ENCODE measurements at regions not wholly inside any gene's neighbourhood (a gene's known extent, or its start where the extent isn't known, plus 50 kb on each side); places are given as distances from the start of the nearest gene placed in this dataset.

DNA sequence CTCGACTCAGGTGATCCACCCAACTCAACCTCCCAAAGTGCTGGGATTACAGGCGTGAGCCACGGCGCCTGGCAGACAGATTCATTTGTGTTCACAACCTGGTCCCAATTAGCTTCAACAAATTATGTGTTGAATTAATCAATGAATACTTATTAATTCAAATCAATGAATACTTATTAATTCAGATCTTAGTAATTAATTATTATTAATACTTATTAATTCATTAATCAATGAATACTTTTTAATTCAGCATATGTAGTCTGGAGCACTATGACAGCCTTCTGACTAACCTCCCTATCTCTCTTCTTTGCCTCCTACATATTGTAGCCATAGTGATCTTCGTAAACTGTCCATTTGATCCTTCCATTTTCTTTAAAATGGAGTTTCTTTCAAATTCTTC is 56.7 kb upstream of the RBPJ start:
- Histone ChIP-seq H2AFZ (no peak overlapping the region), H3K79me2 (no peaks in the 10 kb centered on the region), H4K20me1 (ENCODE audit: insufficient read depth, poor library complexity, severe bottlenecking) (no peaks in the 10 kb centered on the region), H3K9me2 (replicated peaks; ENCODE audit: insufficient read depth) (no peaks in the 10 kb centered on the region), H3K9me3 (ENCODE audit: low read depth) (no peaks in the 10 kb centered on the region), H3K27ac (no peak overlapping the region), H3K36me3 (replicated peaks; ENCODE audit: insufficient read depth, low read depth) (no peaks in the 10 kb centered on the region), H3K4me1 (ENCODE audit: insufficient read depth) (no peaks in the 10 kb centered on the region), H3K27me3 (no peaks in the 10 kb centered on the region), H3K4me3 (no peak overlapping the region), H3K4me2 (no peak overlapping the region)
- TF ChIP-seq EZH2phosphoT487 (IDR thresholded peaks at IDR 0.05; ENCODE audit: low read depth, severe bottlenecking, unreplicated experiment), result no peak
- TF ChIP-seq, protein P1, sequence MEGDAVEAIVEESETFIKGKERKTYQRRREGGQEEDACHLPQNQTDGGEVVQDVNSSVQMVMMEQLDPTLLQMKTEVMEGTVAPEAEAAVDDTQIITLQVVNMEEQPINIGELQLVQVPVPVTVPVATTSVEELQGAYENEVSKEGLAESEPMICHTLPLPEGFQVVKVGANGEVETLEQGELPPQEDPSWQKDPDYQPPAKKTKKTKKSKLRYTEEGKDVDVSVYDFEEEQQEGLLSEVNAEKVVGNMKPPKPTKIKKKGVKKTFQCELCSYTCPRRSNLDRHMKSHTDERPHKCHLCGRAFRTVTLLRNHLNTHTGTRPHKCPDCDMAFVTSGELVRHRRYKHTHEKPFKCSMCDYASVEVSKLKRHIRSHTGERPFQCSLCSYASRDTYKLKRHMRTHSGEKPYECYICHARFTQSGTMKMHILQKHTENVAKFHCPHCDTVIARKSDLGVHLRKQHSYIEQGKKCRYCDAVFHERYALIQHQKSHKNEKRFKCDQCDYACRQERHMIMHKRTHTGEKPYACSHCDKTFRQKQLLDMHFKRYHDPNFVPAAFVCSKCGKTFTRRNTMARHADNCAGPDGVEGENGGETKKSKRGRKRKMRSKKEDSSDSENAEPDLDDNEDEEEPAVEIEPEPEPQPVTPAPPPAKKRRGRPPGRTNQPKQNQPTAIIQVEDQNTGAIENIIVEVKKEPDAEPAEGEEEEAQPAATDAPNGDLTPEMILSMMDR (IDR thresholded peaks at IDR 0.05; ENCODE audit: poor library complexity), result no peak
- no peak for TF ChIP-seq EZH2 (IDR thresholded peaks at IDR 0.05; ENCODE audit: borderline replicate concordance)
- DNase-seq (ENCODE audit: low spot score), result no peak
- 98% methylated on average over 5 of the region's 5 CpGs for WGBS (ENCODE audit: low lambda C conversion rate, missing lambda C conversion rate)

DNA sequence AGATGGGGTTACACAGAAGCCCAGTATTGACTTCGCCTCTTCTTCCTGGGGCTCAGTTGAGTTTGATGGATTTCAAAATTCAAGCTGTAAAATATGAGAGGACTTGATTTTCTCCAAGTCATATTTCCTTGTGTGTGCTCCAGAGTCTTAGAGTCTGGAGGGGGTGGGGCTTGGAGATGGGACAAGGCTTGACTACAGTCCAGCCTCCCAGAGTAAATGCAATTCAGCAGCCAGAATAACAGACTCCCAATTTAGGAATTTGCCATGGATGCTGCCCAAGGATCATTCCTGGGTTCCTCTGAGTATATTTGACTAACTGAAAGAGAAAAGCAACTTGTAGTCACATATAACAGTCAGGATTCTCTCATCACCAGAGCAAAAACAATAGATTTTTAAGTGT is 53.7 kb upstream of the RBPJ start:
- no peaks in the 10 kb centered on the region for H3K27me3 ChIP-seq
- H3K9me3 ChIP-seq (ENCODE audit: low read depth), result no peaks in the 10 kb centered on the region
- no peaks in the 10 kb centered on the region for H3K36me3 ChIP-seq (replicated peaks; ENCODE audit: insufficient read depth, low read depth)
- no peak overlapping the region for H3K4me2 ChIP-seq
- no peak overlapping the region for H2AFZ ChIP-seq
- DNase-seq (ENCODE audit: low spot score), result peak; percentile 19
- H3K4me3 ChIP-seq, result no peak overlapping the region
- H3K79me2 ChIP-seq, result no peaks in the 10 kb centered on the region
- H3K4me1 ChIP-seq (ENCODE audit: insufficient read depth), result no peaks in the 10 kb centered on the region
- no peaks in the 10 kb centered on the region for H3K9me2 ChIP-seq (replicated peaks; ENCODE audit: insufficient read depth)
- 100% methylated on average over 1 of the region's 1 CpG for WGBS (ENCODE audit: low lambda C conversion rate, missing lambda C conversion rate)
- H3K27ac ChIP-seq, result no peak overlapping the region
- no peaks in the 10 kb centered on the region for H4K20me1 ChIP-seq (ENCODE audit: insufficient read depth, poor library complexity, severe bottlenecking)
- no peak for TF ChIP-seq EZH2 (IDR thresholded peaks at IDR 0.05; ENCODE audit: borderline replicate concordance)
- no peak for TF ChIP-seq EZH2phosphoT487 (IDR thresholded peaks at IDR 0.05; ENCODE audit: low read depth, severe bottlenecking, unreplicated experiment)
- TF ChIP-seq, protein P1 (IDR thresholded peaks at IDR 0.05; ENCODE audit: poor library complexity), result no peak

DNA sequence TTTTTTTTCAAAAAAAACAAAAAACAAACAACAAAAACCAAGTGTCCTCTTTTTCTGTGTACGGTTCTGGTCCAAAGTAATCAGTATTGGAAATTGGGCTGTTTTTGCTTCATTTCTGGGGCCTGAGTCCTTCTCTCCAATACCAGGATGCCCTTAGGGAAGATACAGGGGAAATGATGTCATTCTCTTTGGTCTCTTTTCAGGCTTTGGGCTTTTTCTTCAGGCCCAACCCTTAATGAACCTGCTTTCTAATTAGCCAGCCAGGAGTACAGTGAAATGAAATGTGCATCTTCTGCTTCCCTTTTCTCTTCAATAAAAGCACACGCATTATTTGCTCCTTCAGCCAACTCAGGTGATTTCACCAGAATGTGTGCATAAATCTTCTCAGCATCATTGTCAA is 52.6 kb upstream of the RBPJ start:
- peaks cover 8% of the 10 kb centered on the region for H3K4me1 ChIP-seq (ENCODE audit: insufficient read depth)
- no peaks in the 10 kb centered on the region for H3K9me3 ChIP-seq (ENCODE audit: low read depth)
- H2AFZ ChIP-seq, result no peak overlapping the region
- H3K27ac ChIP-seq, result no peak overlapping the region
- H3K9me2 ChIP-seq (replicated peaks; ENCODE audit: insufficient read depth), result no peaks in the 10 kb centered on the region
- no peaks in the 10 kb centered on the region for H3K27me3 ChIP-seq
- no peak overlapping the region for H3K4me3 ChIP-seq
- TF ChIP-seq EZH2phosphoT487 (IDR thresholded peaks at IDR 0.05; ENCODE audit: low read depth, severe bottlenecking, unreplicated experiment), result no peak
- TF ChIP-seq, protein P1 (IDR thresholded peaks at IDR 0.05; ENCODE audit: poor library complexity), result no peak
- DNase-seq (ENCODE audit: low spot score), result no peak
- no peaks in the 10 kb centered on the region for H3K79me2 ChIP-seq
- H3K4me2 ChIP-seq, result no peak overlapping the region
- no peaks in the 10 kb centered on the region for H3K36me3 ChIP-seq (replicated peaks; ENCODE audit: insufficient read depth, low read depth)
- H4K20me1 ChIP-seq (ENCODE audit: insufficient read depth, poor library complexity, severe bottlenecking), result no peaks in the 10 kb centered on the region
- WGBS (ENCODE audit: low lambda C conversion rate, missing lambda C conversion rate), result 96% methylated on average over 2 of the region's 2 CpGs

DNA sequence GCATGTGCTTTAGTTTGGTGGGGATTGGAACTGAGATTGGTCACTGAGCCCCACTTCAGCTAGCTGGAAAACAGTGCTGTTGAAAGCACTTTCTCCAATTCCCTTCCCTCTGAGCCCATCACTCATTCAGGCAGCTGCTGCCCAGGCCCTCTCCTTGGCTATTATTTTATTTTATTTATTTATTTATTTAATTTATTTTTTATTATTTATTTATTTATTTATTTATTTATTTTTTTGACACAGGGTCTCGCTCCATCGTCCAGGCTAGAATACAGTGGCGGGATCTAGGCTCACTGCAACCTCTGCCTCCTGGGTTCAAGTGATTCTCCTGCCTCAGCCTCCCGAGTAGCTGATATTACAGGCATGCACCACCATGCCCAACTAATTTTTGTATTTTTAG is 51.8 kb upstream of the RBPJ start:
- H3K36me3 ChIP-seq (replicated peaks; ENCODE audit: insufficient read depth, low read depth), result no peaks in the 10 kb centered on the region
- no peak overlapping the region for H3K4me3 ChIP-seq
- no peak overlapping the region for H2AFZ ChIP-seq
- 96% methylated on average over 4 of the region's 4 CpGs for WGBS (ENCODE audit: low lambda C conversion rate, missing lambda C conversion rate)
- H3K79me2 ChIP-seq, result no peaks in the 10 kb centered on the region
- H3K9me2 ChIP-seq (replicated peaks; ENCODE audit: insufficient read depth), result no peaks in the 10 kb centered on the region
- no peak for DNase-seq (ENCODE audit: low spot score)
- H4K20me1 ChIP-seq (ENCODE audit: insufficient read depth, poor library complexity, severe bottlenecking), result no peaks in the 10 kb centered on the region
- TF ChIP-seq EZH2phosphoT487 (IDR thresholded peaks at IDR 0.05; ENCODE audit: low read depth, severe bottlenecking, unreplicated experiment), result no peak
- no peak for TF ChIP-seq EZH2 (IDR thresholded peaks at IDR 0.05; ENCODE audit: borderline replicate concordance)
- TF ChIP-seq, protein P1 (IDR thresholded peaks at IDR 0.05; ENCODE audit: poor library complexity), result no peak
- peaks cover 11% of the 10 kb centered on the region for H3K4me1 ChIP-seq (ENCODE audit: insufficient read depth)
- H3K4me2 ChIP-seq, result no peak overlapping the region
- H3K9me3 ChIP-seq (ENCODE audit: low read depth), result no peaks in the 10 kb centered on the region
- no peaks in the 10 kb centered on the region for H3K27me3 ChIP-seq
- no peak overlapping the region for H3K27ac ChIP-seq

Data from hepatocyte (in vitro differentiated cells).